GM19395 (cell line): ENCODE measurements at regions not wholly inside any gene's neighbourhood (a gene's known extent, or its start where the extent isn't known, plus 50 kb on each side); places are given as distances from the start of the nearest gene placed in this dataset.
"Not testable (repeated sequence)": the region's sequence is repeated elsewhere in the genome, so short reads cannot be mapped to it uniquely, and the experiment has no call there.

Source experiments
- ATAC-seq: cut with Tn5 transposase; IDR thresholded peaks from one replicate; pipeline ENCODE4 v1.9.1; 2021; ENCODE audit warnings: mild to moderate bottlenecking, moderate library complexity; ENCODE audit not compliant: unreplicated experiment

GRCh38 chr13:24931450-24932251 is 164.3 kb upstream of the PABPC3 start:
- no peak for ATAC-seq

GRCh38 chr13:24933106-24934023 is 162.6 kb upstream of the PABPC3 start:
- not testable (repeated sequence) for ATAC-seq

DNA sequence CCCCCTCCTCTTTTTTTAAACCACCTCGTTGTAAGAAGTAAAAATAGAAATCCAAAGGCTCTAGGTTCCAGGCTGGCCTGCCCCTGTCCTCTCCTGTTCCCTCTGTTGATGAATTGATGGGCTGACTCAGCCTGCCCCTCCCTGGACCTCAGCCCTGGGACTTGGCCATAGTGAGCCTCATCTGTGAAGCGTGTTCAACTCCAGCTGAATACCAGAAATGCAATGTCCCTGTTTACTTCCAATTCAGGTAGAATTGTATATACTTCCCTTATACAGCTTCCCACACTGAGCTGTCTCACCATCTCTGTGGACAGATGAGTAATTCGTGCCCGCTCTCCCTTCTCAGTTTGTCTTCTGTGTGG is 161.9 kb upstream of the PABPC3 start:
- ATAC-seq: not testable (repeated sequence)

DNA sequence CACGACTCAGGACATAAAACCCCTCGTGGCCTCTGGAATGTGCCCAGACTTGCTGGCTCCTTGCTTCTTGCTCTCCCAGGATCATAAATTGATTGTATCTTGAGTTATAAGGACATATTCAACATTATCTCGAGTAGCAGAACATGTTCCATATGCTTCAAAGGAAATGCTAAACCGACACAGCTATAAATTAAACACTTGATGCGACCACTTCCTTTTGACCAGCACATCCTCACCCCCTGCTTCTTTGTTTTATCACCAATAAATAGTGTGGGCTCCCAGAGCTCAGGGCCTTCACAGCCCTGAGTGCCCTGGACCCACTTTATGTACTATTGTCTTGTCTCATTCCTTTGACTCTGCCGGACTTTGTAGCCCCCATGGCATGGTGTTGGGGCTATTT is 157.0 kb upstream of the PABPC3 start:
- no peak for ATAC-seq

DNA sequence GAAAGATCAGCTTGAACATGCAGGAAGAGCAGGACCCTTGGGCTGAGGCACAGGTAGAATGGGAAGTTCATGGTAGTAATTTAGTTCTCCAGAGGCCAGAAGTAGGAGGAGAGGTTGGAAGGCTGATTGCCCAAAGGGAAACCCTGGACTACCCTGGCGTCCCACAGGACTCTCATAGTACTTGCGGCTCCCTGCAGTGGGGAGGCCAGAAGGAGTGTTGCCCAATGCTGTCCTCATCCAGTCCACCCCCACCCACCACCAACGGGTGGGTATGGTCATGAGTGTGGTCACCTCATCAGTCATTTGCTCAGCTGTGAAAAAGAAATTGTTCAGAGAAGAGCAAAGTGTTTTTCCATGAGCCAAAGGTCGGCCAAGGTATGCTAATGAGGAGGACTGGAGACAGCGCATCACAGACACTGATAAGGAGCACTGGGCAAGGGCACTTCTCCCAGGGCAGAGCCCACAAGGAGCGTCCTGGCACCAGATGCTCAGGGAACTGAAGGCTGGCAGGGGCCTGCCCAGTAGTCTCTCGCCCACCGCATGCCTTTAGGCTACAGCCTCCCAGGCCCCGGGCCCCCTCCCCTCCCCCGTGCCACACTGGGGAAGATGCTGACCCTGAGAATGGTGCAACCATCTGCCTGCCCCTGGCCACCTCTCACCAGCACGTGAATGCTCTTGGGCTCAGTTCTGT is 154.8 kb upstream of the PABPC3 start:
- not testable (repeated sequence) for ATAC-seq

- no peak for ATAC-seq
Measured at GRCh38 chr13:24943136-24943535, 152.8 kb upstream of the PABPC3 start.

GRCh38 chr13:24944073-24944472 is 151.9 kb upstream of the PABPC3 start:
- not testable (repeated sequence) for ATAC-seq

DNA sequence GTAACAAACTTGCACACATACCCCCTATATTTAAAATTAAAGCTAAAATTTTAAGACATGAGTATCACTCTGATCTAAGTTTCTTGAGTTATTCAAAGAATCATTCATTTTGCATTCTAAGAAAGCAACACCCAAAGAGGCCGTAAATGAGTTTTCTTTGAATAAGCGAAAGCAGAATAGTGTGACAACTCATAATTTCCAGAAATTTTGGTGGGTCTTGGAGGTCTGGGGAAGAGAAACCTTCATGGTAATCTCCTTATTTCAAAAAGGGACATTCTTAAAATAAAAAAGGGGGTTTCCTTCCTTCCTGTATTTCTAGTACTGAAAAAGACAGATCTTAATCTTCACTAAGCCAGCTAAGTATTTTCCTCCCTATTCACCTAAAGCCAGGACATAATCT is 147.0 kb upstream of the PABPC3 start:
- ATAC-seq: not testable (repeated sequence)

- ATAC-seq: not testable (repeated sequence)
Measured at GRCh38 chr13:24950611-24951010, 145.3 kb upstream of the PABPC3 start.

GRCh38 chr13:24967970-24968369 is 128.0 kb upstream of the PABPC3 start:
- not testable (repeated sequence) for ATAC-seq

- ATAC-seq: not testable (repeated sequence)
Measured at GRCh38 chr13:24968416-24968815, 127.5 kb upstream of the PABPC3 start.

GRCh38 chr13:24973102-24973501 is 122.8 kb upstream of the PABPC3 start:
- not testable (repeated sequence) for ATAC-seq

DNA sequence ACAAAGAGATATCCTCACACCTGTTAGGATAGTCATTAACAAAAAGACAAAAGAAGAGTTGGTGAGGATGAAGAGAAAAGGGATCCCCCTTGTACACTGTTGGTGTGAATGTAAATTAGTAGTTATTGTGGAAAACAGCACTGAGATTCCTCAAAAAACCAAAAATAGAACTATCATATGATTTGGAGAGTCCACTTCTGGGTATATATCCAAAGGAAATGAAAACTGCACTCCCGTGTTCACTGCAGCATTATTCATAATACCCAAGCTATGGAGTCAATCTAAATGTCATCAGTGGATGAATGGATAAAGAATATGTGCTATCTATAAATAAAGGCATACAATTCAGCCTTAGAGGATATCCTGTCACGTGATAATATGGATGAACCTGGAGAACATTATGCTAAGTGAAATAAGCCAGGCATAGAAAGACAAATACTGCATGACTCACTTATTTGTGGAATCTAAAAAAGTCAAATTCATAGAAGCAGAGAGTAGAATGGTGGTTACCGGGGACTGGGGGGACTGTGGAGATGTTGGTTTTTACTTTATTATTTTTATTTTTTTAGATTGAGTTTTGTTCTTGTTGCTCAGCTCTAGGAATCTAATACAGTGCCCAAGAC is 114.6 kb upstream of the PABPC3 start:
- not testable (repeated sequence) for ATAC-seq

GRCh38 chr13:24982333-24982999 is 113.5 kb upstream of the PABPC3 start:
- no peak for ATAC-seq

- ATAC-seq: no peak
Measured at GRCh38 chr13:24983094-24983493, 112.8 kb upstream of the PABPC3 start.

DNA sequence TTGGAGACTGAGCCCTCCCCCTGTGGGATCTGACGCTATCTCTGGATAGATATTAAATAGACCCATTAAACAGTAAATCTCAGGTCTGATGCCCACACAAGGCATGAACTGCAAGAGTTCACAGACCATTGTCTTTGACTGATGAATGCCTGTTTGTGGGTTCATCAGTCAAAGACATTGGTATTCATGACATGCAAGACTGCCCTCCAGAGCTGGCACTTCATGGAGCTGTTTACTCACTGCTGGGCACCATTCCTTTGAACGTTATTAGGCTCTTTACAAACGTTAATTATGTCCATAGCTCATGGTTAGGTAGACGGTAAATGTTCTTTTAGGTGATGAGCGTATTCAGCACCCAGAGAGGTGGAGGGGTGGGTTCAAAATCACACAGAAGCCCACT is 111.8 kb upstream of the PABPC3 start:
- no peak for ATAC-seq

GRCh38 chr13:24985107-24985506 is 110.8 kb upstream of the PABPC3 start:
- no peak for ATAC-seq

- ATAC-seq: no peak
Measured at GRCh38 chr13:24985896-24986295, 110.0 kb upstream of the PABPC3 start.

DNA sequence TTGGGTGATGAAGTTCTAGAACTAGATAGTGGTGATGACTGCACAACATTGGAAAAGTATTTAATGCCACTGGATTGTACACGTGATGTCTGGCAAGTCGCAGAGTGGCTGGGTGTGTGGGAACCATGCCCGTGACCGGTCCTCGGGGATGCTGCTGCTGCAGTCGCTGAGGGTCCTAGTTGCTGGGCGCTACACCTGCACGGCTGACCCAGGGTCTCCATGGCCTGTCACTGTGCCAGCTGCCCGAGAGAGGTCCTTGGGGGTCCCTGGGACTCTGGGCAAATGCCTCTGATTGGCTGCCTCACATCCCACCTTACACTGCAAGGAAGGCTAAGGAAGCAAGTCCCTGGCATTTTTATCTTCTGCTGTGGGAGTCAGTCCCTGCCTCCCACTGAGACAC is 109.1 kb upstream of the PABPC3 start:
- no peak for ATAC-seq

- ATAC-seq: not testable (repeated sequence)
Measured at GRCh38 chr13:24989959-24990358, 106.0 kb upstream of the PABPC3 start.
